ENCODE measurements at regions not wholly inside any gene's neighbourhood (a gene's known extent, or its start where the extent isn't known, plus 50 kb on each side); places are given as distances from the start of the nearest gene placed in this dataset.

- no peak for DNase-seq (ENCODE audit: low spot score in 2 of 2)
- H3K27me3 ChIP-seq: no peaks in the 10 kb centered on the region
- intact Hi-C loops (cut with DNase I; ENCODE audit: low total_unique reads): no loop called here
- TF ChIP-seq CTCF (IDR thresholded peaks at IDR 0.05) (no peak), POLR2A (IDR thresholded peaks at IDR 0.05) (no peak), POLR2AphosphoS5 (IDR thresholded peaks at IDR 0.05) (no peak)
- H3K4me3 ChIP-seq: no peak overlapping the region
- no peaks in the 10 kb centered on the region for H3K9me3 ChIP-seq
- H3K4me1 ChIP-seq: peaks cover 0 to 6% of the 10 kb centered on the region in 2 donors
- no peaks in the 10 kb centered on the region for H3K36me3 ChIP-seq
- peak overlapping the region; percentile 14 to 52 for H3K27ac ChIP-seq
These were observed 88.8 kb upstream of the SOX4 start for GRCh38 chr6:21504790-21505189.

GRCh38 chr6:21505574-21505990 lies 88.0 kb upstream of the SOX4 start:
- intact Hi-C loops (cut with DNase I; ENCODE audit: low total_unique reads): no loop called here

GRCh38 chr6:21506126-21506525 lies 87.4 kb upstream of the SOX4 start:
- intact Hi-C loops (cut with DNase I; ENCODE audit: low total_unique reads): no loop called here
- Histone ChIP-seq H3K4me1 (peaks cover 0 to under 1% of the 10 kb centered on the region in 2 donors), H3K4me3 (no peak overlapping the region), H3K36me3 (no peaks in the 10 kb centered on the region), H3K27me3 (no peaks in the 10 kb centered on the region), H3K27ac (peak overlapping the region; percentile 48 to 81), H3K9me3 (no peaks in the 10 kb centered on the region)
- DNase-seq (ENCODE audit: low spot score in 2 of 2): no peak
- TF ChIP-seq CTCF (IDR thresholded peaks at IDR 0.05) (no peak), POLR2A (IDR thresholded peaks at IDR 0.05) (no peak), POLR2AphosphoS5 (IDR thresholded peaks at IDR 0.05) (no peak)

More at GRCh38 chr6:21505574-21505990, 88.0 kb upstream of the SOX4 start:
- H3K27me3 ChIP-seq: no peaks in the 10 kb centered on the region
- H3K4me1 ChIP-seq: peaks cover 0 to 6% of the 10 kb centered on the region in 2 donors
- peak overlapping the region; percentile 41 to 81 for H3K27ac ChIP-seq
- H3K9me3 ChIP-seq: no peaks in the 10 kb centered on the region
- TF ChIP-seq CTCF (IDR thresholded peaks at IDR 0.05): no peak
- no peak for TF ChIP-seq POLR2A (IDR thresholded peaks at IDR 0.05)
- TF ChIP-seq POLR2AphosphoS5 (IDR thresholded peaks at IDR 0.05): no peak
- H3K36me3 ChIP-seq: no peaks in the 10 kb centered on the region
- H3K4me3 ChIP-seq: no peak overlapping the region
- DNase-seq (ENCODE audit: low spot score in 2 of 2): no peak

- Histone ChIP-seq H3K4me1 (no peaks in the 10 kb centered on the region), H3K36me3 (no peaks in the 10 kb centered on the region), H3K4me3 (no peak overlapping the region), H3K9me3 (no peaks in the 10 kb centered on the region), H3K27ac (peak overlapping the region; percentile 74 to 81), H3K27me3 (no peaks in the 10 kb centered on the region)
- no peak for DNase-seq (ENCODE audit: low spot score in 2 of 2)
- no peak for TF ChIP-seq CTCF (IDR thresholded peaks at IDR 0.05)
- TF ChIP-seq POLR2AphosphoS5 (IDR thresholded peaks at IDR 0.05): no peak
- no peak for TF ChIP-seq POLR2A (IDR thresholded peaks at IDR 0.05)
- intact Hi-C loops (cut with DNase I; ENCODE audit: low total_unique reads): no loop called here
These were observed 85.7 kb upstream of the SOX4 start for GRCh38 chr6:21507811-21508210.

- Histone ChIP-seq H3K9me3 (no peaks in the 10 kb centered on the region), H3K27me3 (no peaks in the 10 kb centered on the region), H3K4me1 (no peaks in the 10 kb centered on the region), H3K4me3 (no peak overlapping the region), H3K27ac (peak overlapping the region; percentile 74 to 81), H3K36me3 (no peaks in the 10 kb centered on the region)
- peak in 1 of 2 donors; percentile 89 for DNase-seq (ENCODE audit: low spot score in 2 of 2)
- TF ChIP-seq POLR2A (IDR thresholded peaks at IDR 0.05) (no peak), POLR2AphosphoS5 (IDR thresholded peaks at IDR 0.05) (peak in 1 of 3 donors; percentile 69)
- intact Hi-C loops (cut with DNase I; ENCODE audit: low total_unique reads): no loop called here
These were observed 84.8 kb upstream of the SOX4 start for GRCh38 chr6:21508753-21509152.
